SHP77 (cell line): ENCODE measurements at regions not wholly inside any gene's neighbourhood (a gene's known extent, or its start where the extent isn't known, plus 50 kb on each side); places are given as distances from the start of the nearest gene placed in this dataset.
"Not testable (repeated sequence)": the region's sequence is repeated elsewhere in the genome, so short reads cannot be mapped to it uniquely, and the experiment has no call there.

Experiments used
- DNase-seq, 2 experiments: peaks; one replicate each; lab custom pipeline; 2025; lab: John Stamatoyannopoulos, UW

GRCh38 chr12:102728506-102729242, 188.4 kb downstream of the PAH start:
- DNase-seq, result no peak

- no peak for DNase-seq
Observed at GRCh38 chr12:102726686-102727085, 190.4 kb downstream of the PAH start.

DNA sequence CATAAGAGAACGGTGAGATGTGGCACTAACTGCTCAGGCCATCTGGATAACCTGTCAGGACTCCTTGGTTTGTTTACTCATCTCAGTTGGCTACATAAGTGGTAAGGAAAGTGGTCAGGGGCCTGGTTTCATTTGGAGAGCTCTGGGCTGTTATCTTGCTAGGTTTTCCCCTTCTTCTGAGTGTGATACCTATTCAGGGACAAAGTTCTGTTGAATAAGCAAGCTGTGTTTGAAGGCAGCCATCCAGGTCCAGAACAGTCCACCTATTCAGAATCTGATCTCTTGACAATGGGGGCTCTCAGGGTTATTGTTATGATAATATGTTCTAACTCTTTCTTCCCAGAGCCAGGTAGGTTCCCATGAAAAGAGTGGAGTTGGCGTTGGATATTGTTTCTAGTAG, 194.9 kb downstream of the PAH start:
- no peak for DNase-seq

GRCh38 chr12:102708108-102708507, 208.9 kb downstream of the PAH start:
- DNase-seq, result no peak

- DNase-seq, result peak; percentile 26 to 36
Observed at GRCh38 chr12:102702447-102703114, 214.5 kb downstream of the PAH start.

DNA sequence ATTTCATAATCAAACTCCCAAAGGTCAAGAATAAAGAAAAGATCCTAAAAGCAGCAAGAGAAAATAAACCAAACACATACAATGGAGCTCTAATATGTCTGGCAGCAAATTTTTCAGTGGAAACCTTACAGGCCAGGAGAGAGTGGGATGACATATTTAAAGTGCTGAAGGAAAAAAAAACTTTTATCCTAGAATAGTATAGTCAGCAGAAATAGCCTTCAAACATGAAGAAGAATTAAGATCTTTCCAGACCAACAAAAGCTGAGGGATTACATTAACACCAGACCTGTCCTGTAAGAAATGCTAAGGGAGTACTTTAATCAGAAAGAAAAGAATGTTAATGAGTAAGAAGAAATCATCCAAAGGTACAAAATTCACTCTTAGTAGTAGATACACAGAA, 215.7 kb upstream of the IGF1 start:
- DNase-seq, result no peak

DNA sequence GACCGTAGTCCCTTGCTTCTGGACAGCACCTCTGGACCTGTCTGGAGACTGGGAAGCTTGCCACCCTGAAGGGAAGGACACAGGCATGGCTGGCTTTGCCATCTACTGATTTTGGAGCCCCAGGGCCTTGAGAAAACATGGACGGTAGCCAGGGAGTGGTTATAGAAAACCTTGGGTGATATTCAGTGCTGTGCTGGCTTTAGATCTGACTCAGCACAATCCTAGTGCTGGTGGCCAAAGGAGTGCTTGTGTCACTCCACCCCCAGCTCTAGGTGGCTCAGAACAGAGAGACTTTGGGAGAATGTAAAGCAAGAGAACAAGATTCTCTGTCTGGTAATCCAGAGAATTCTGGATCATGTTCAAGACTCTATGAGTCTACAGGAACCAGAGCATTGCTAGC, 214.5 kb upstream of the IGF1 start:
- no peak for DNase-seq

GRCh38 chr12:102691773-102692555, 211.6 kb upstream of the IGF1 start:
- DNase-seq, result no peak

GRCh38 chr12:102690253-102690652, 209.9 kb upstream of the IGF1 start:
- DNase-seq, result no peak

- no peak for DNase-seq
Observed at GRCh38 chr12:102689701-102690100, 209.3 kb upstream of the IGF1 start.

GRCh38 chr12:102687523-102687922, 207.2 kb upstream of the IGF1 start:
- DNase-seq, result no peak

DNA sequence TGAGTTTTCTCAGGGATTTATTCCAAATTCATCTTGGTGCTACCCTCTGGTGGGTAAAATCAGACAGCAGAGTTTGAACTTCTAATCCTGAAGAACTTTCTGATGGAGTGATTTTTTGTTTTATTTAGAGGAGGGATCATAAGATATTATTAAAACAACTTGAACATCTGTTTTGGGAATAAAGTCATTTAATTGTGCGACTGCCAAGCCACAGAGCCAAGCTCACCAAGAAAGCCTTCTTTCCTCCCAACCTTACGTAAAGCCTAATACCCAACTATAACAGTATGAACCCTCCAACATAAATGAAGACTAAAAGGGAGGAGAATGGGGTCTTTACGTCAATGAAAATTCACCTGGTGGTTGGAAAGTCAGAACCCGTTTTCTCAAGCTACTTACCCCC, 205.5 kb upstream of the IGF1 start:
- DNase-seq, result no peak

- DNase-seq, result no peak
Observed at GRCh38 chr12:102685172-102685571, 204.8 kb upstream of the IGF1 start.

GRCh38 chr12:102682366-102683289, 202.3 kb upstream of the IGF1 start:
- DNase-seq, result no peak

GRCh38 chr12:102681747-102682146, 201.4 kb upstream of the IGF1 start:
- no peak for DNase-seq

DNA sequence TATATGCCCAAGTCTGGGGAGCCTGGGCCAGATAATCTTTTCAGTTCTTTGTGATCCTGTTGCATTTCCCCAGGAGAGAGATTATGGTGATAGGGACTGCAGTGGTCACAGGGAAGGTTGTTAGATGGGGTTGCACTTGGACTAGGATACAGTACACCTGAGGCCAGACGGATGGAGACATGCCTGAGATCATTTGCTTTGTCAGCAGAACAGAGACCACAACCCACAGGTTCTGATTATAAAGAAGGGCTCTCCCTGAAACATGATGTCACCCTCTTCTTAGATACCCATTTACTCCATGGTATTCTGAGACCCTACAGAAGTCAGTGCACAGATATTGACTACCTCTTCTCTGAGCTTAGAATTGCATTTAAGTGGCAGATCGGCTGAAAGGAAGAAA, 200.9 kb upstream of the IGF1 start:
- no peak for DNase-seq

- DNase-seq, result no peak
Observed at GRCh38 chr12:102680304-102680703, 199.9 kb upstream of the IGF1 start.

- DNase-seq, result no peak
Observed at GRCh38 chr12:102676812-102677211, 196.4 kb upstream of the IGF1 start.

DNA sequence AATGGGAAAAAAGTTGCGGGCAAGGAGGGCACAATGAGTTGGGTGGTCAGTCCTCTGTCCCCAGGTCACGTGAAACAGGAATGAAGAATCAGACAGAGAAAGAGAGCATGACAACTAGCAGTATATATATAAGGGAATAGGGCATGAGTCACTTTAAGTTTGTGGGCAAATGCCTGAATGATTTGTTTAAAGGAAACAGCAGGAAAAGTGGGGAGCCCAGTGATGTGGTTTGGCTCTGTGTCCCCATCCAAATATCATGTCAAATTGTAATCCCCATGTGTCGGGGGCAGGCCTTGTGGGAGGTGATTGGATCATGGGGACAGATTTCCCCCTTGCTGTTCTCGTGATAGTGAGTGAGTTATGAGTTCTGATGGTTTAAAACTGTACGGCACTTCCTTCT, 195.3 kb upstream of the IGF1 start:
- no peak for DNase-seq

- no peak for DNase-seq
Observed at GRCh38 chr12:102673606-102674005, 193.2 kb upstream of the IGF1 start.

DNA sequence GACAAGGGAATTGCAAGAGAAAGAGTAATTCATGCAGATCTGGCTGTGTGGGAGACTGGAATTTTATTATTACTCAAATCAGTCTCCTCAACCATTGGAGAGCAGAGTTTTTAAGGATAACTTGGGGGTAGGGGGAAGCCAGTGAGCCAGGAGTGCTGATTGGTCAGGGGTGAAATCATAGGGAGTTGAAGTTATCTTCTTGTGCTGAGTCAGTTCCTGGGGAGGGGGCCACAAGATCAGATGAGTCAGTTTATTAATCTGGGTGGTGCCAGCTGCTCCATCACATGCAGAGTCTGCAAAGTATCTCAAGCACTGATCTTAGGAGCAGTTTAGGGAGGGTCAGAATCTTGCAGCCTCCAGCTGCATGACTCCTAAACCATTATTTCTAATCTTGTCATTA, 191.8 kb upstream of the IGF1 start:
- not testable (repeated sequence) for DNase-seq

- no peak for DNase-seq
Observed at GRCh38 chr12:102669056-102669455, 188.7 kb upstream of the IGF1 start.
